ENCODE measurements at regions not wholly inside any gene's neighbourhood (a gene's known extent, or its start where the extent isn't known, plus 50 kb on each side); places are given as distances from the start of the nearest gene placed in this dataset.

DNA sequence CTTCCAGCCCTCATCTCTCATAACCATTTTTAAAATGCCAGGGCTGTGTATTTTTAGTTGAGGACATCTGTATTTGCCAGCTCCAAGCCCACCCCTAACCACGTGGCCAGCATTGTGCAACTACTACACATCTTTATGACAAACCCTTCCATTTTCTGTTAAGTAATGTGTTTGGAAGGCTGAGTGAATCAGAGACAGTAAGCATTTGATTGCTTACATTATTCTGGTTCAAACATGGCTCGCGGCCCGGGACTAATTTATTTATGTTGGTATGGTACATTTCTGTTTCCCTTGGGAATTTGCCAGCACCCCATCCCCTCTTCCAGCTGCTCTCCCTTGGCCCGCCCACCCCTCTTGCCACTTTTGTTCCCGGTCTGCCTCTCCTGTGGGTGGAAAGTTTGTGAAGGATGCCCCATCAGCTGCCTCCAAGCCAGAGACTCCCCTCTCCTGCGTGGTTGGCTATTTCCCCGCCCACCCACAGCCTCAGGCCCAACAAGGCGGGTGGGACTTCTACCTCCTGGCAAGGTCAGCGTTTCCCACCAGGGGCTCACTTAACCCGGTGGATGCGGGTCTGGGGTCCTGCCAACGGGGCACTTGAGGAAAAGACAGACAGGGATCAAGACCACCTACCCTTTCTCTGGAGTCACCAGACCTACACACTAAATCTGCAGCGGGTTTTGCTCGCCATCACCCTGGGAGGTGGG, 162.2 kb downstream of the HSD17B3 start (continued):
- TF ChIP-seq, protein P1, sequence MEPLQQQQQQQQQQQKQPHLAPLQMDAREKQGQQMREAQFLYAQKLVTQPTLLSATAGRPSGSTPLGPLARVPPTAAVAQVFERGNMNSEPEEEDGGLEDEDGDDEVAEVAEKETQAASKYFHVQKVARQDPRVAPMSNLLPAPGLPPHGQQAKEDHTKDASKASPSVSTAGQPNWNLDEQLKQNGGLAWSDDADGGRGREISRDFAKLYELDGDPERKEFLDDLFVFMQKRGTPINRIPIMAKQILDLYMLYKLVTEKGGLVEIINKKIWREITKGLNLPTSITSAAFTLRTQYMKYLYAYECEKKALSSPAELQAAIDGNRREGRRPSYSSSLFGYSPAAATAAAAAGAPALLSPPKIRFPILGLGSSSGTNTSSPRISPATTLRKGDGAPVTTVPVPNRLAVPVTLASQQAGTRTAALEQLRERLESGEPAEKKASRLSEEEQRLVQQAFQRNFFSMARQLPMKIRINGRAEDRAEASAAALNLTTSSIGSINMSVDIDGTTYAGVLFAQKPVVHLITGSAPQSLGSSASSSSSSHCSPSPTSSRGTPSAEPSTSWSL (CRISPR knock-in tag; IDR thresholded peaks at IDR 0.05; ENCODE audit: borderline replicate concordance), result no peak

DNA sequence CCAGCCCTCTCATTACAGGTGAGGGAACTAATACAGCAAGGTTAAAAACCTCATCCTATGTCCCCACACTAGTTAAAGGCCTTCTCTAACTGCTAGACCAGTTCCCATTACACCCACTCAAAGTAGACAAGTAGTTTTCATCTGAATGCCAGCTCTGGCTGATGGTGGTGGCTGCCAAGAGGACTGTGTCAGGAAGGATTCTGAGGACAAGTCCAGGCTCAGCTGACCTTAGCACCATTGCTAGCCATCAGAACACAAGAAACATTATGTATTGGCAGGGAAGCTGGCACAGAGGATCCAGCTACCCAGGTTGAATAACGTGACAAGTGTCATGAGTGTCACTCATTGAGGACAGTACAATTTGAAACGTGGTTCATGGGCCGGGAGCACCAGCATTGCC, 163.4 kb downstream of the HSD17B3 start:
- H3K36me3 ChIP-seq (ENCODE audit: control insufficient read depth, insufficient read depth, low read length), result no peaks in the 10 kb centered on the region
- no peak for DNase-seq (ENCODE audit: extremely low read depth in 1 of 4, low spot score in 3 of 4)
- peaks cover 17 to 52% of the 10 kb centered on the region in 2 experiments; a peak in 4 of 5 replicates for H3K27me3 ChIP-seq (ENCODE audit: control insufficient read depth in 2 of 2, insufficient read depth in 2 of 2, low read length in 2 of 2)
- no peaks in the 10 kb centered on the region for H3K9me3 ChIP-seq (replicated peaks; ENCODE audit: control insufficient read depth, insufficient read depth, low read depth, low read length)
- H3K79me2 ChIP-seq (ENCODE audit: control insufficient read depth, insufficient read depth, low read length), result no peaks in the 10 kb centered on the region
- H3K9ac ChIP-seq (ENCODE audit: insufficient read depth in 1 of 2, low read depth in 2 of 2, low read length in 2 of 2), result no peak overlapping the region
- BruUV-seq (replicated peaks), result no TSS peak
- intact Hi-C loops (cut with micrococcal nuclease) (no loop called here), in situ Hi-C loops (cut with MboI) (no loop called here)
- CTCF ChIA-PET (ENCODE audit: low intra/inter-chr PET ratio), result no interaction called here
- POLR2A ChIA-PET, result interaction anchor here (0.7 to 0.8 kb wide), 2 partner anchors 11 to 12 kb away, joined by 3 read pairs; no protein-coding TSS in a partner anchor
- no peak overlapping the region for H2AFZ ChIP-seq (ENCODE audit: low read depth, low read length)
- 2% methylated on average over 3 of the region's 3 CpGs for WGBS (ENCODE audit: insufficient coverage, low coverage, missing lambda C conversion rate)
- H3K9me1 ChIP-seq (ENCODE audit: control insufficient read depth, insufficient read depth, low read length), result no peaks in the 10 kb centered on the region
- no peak overlapping the region for H3K4me2 ChIP-seq (ENCODE audit: insufficient read depth, low read length)
- peaks cover 0 to 4% of the 10 kb centered on the region in 2 experiments; a peak in 2 of 5 replicates for H3K4me1 ChIP-seq (replicated peaks in 1 of 2; ENCODE audit: control insufficient read depth in 2 of 2, insufficient read depth in 2 of 2, low read length in 2 of 2)
- ATAC-seq, result no peak
- no peak overlapping the region for H3K4me3 ChIP-seq
- H4K20me1 ChIP-seq (replicated peaks; ENCODE audit: control insufficient read depth, insufficient read depth, low read length), result no peaks in the 10 kb centered on the region; the same call in 1 of the 2 replicates
- H3K27ac ChIP-seq (ENCODE audit: extremely low read depth, low read depth, low read length), result no peak overlapping the region
- no peak for FAIRE-seq
- TF ChIP-seq, protein P2, sequence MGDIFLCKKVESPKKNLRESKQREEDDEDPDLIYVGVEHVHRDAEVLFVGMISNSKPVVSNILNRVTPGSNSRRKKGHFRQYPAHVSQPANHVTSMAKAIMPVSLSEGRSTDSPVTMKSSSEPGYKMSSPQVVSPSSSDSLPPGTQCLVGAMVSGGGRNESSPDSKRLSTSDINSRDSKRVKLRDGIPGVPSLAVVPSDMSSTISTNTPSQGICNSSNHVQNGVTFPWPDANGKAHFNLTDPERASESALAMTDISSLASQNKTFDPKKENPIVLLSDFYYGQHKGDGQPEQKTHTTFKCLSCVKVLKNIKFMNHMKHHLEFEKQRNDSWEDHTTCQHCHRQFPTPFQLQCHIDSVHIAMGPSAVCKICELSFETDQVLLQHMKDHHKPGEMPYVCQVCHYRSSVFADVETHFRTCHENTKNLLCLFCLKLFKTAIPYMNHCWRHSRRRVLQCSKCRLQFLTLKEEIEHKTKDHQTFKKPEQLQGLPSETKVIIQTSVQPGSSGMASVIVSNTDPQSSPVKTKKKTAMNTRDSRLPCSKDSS (IDR thresholded peaks at IDR 0.05; ENCODE audit: low read depth, partially characterized antibody), result no peak
- no peak for TF ChIP-seq RAD21 (CRISPR knock-in tag; conservative IDR thresholded peaks at IDR 0.05 in 1 of 2, IDR thresholded peaks at IDR 0.05 in 1 of 2)
- TF ChIP-seq, protein P3, sequence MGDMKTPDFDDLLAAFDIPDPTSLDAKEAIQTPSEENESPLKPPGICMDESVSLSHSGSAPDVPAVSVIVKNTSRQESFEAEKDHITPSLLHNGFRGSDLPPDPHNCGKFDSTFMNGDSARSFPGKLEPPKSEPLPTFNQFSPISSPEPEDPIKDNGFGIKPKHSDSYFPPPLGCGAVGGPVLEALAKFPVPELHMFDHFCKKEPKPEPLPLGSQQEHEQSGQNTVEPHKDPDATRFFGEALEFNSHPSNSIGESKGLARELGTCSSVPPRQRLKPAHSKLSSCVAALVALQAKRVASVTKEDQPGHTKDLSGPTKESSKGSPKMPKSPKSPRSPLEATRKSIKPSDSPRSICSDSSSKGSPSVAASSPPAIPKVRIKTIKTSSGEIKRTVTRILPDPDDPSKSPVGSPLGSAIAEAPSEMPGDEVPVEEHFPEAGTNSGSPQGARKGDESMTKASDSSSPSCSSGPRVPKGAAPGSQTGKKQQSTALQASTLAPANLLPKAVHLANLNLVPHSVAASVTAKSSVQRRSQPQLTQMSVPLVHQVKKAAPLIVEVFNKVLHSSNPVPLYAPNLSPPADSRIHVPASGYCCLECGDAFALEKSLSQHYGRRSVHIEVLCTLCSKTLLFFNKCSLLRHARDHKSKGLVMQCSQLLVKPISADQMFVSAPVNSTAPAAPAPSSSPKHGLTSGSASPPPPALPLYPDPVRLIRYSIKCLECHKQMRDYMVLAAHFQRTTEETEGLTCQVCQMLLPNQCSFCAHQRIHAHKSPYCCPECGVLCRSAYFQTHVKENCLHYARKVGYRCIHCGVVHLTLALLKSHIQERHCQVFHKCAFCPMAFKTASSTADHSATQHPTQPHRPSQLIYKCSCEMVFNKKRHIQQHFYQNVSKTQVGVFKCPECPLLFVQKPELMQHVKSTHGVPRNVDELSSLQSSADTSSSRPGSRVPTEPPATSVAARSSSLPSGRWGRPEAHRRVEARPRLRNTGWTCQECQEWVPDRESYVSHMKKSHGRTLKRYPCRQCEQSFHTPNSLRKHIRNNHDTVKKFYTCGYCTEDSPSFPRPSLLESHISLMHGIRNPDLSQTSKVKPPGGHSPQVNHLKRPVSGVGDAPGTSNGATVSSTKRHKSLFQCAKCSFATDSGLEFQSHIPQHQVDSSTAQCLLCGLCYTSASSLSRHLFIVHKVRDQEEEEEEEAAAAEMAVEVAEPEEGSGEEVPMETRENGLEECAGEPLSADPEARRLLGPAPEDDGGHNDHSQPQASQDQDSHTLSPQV (IDR thresholded peaks at IDR 0.05), result no peak
- TF ChIP-seq LCOR (CRISPR knock-in tag; IDR thresholded peaks at IDR 0.05), result no peak
- no peak for TF ChIP-seq BMI1 (IDR thresholded peaks at IDR 0.05; ENCODE audit: low read length)
- no peak for TF ChIP-seq NCOA2 (IDR thresholded peaks at IDR 0.05; ENCODE audit: partially characterized antibody in 2 of 2)
- no peak for TF ChIP-seq COPS2 (conservative IDR thresholded peaks at IDR 0.05)
- no peak for TF ChIP-seq HLTF (IDR thresholded peaks at IDR 0.05)
- no peak for TF ChIP-seq ADNP (tag; IDR thresholded peaks at IDR 0.05)
- TF ChIP-seq, protein P4, sequence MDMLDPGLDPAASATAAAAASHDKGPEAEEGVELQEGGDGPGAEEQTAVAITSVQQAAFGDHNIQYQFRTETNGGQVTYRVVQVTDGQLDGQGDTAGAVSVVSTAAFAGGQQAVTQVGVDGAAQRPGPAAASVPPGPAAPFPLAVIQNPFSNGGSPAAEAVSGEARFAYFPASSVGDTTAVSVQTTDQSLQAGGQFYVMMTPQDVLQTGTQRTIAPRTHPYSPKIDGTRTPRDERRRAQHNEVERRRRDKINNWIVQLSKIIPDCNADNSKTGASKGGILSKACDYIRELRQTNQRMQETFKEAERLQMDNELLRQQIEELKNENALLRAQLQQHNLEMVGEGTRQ (CRISPR knock-in tag; IDR thresholded peaks at IDR 0.05), result no peak
